ENCODE measurements at regions not wholly inside any gene's neighbourhood (a gene's known extent, or its start where the extent isn't known, plus 50 kb on each side); places are given as distances from the start of the nearest gene placed in this dataset.

GRCh38 chr4:97103252-97103651 lies 1040.0 kb downstream of the STPG2 start:
- no peak for DNase-seq
- intact Hi-C loops (cut with DNase I; ENCODE audit: low total_unique reads) = no loop called here

GRCh38 chr4:97104006-97104405 lies 1039.3 kb downstream of the STPG2 start:
- TF ChIP-seq CTCF (IDR thresholded peaks at IDR 0.05) (no peak), POLR2A (IDR thresholded peaks at IDR 0.05) (no peak)
- Histone ChIP-seq H3K4me3 (no peak overlapping the region), H3K4me1 (no peaks in the 10 kb centered on the region), H3K27ac (no peak overlapping the region), H3K36me3 (no peaks in the 10 kb centered on the region), H3K27me3 (no peaks in the 10 kb centered on the region), H3K9me3 (no peaks in the 10 kb centered on the region)
- intact Hi-C loops (cut with DNase I; ENCODE audit: low total_unique reads) = no loop called here
- DNase-seq = no peak

More at GRCh38 chr4:97103252-97103651, 1040.0 kb downstream of the STPG2 start:
- H3K9me3 ChIP-seq = no peaks in the 10 kb centered on the region
- H3K27ac ChIP-seq = no peak overlapping the region
- H3K36me3 ChIP-seq = no peaks in the 10 kb centered on the region
- no peaks in the 10 kb centered on the region for H3K27me3 ChIP-seq
- no peaks in the 10 kb centered on the region for H3K4me1 ChIP-seq
- H3K4me3 ChIP-seq = no peak overlapping the region
- no peak for TF ChIP-seq POLR2A (IDR thresholded peaks at IDR 0.05)
- no peak for TF ChIP-seq CTCF (IDR thresholded peaks at IDR 0.05)

GRCh38 chr4:97104666-97105065 lies 1038.6 kb downstream of the STPG2 start:
- DNase-seq = no peak
- Histone ChIP-seq H3K9me3 (no peaks in the 10 kb centered on the region), H3K4me3 (no peak overlapping the region), H3K27me3 (no peaks in the 10 kb centered on the region), H3K4me1 (no peaks in the 10 kb centered on the region), H3K27ac (no peak overlapping the region), H3K36me3 (no peaks in the 10 kb centered on the region)
- intact Hi-C loops (cut with DNase I; ENCODE audit: low total_unique reads) = no loop called here
- TF ChIP-seq CTCF (IDR thresholded peaks at IDR 0.05) (no peak), POLR2A (IDR thresholded peaks at IDR 0.05) (no peak)

GRCh38 chr4:97105347-97106099 lies 1037.8 kb downstream of the STPG2 start:
- intact Hi-C loops (cut with DNase I; ENCODE audit: low total_unique reads) = no loop called here
- Histone ChIP-seq H3K27me3 (no peaks in the 10 kb centered on the region), H3K4me1 (no peaks in the 10 kb centered on the region), H3K27ac (no peak overlapping the region), H3K9me3 (no peaks in the 10 kb centered on the region), H3K36me3 (no peaks in the 10 kb centered on the region), H3K4me3 (no peak overlapping the region)
- no peak for DNase-seq
- TF ChIP-seq CTCF (IDR thresholded peaks at IDR 0.05) (no peak), POLR2A (IDR thresholded peaks at IDR 0.05) (no peak)

GRCh38 chr4:97106161-97106560 lies 1037.1 kb downstream of the STPG2 start:
- Histone ChIP-seq H3K4me1 (no peaks in the 10 kb centered on the region), H3K9me3 (no peaks in the 10 kb centered on the region), H3K36me3 (no peaks in the 10 kb centered on the region), H3K27ac (no peak overlapping the region), H3K27me3 (no peaks in the 10 kb centered on the region), H3K4me3 (no peak overlapping the region)
- intact Hi-C loops (cut with DNase I; ENCODE audit: low total_unique reads) = no loop called here
- no peak for DNase-seq
- no peak for TF ChIP-seq POLR2A (IDR thresholded peaks at IDR 0.05)
- no peak for TF ChIP-seq CTCF (IDR thresholded peaks at IDR 0.05)
